NOMO-1 treated with dmso at 0.1 percent for 144 hours (cell line): ENCODE measurements at regions not wholly inside any gene's neighbourhood (a gene's known extent, or its start where the extent isn't known, plus 50 kb on each side); places are given as distances from the start of the nearest gene placed in this dataset.
"Not testable (repeated sequence)": the region's sequence is repeated elsewhere in the genome, so short reads cannot be mapped to it uniquely, and the experiment has no call there.

Experiments used
- DNase-seq: peaks from one replicate; lab custom pipeline; 2025; ENCODE audit not compliant: unreplicated experiment; lab: John Stamatoyannopoulos, UW

DNA sequence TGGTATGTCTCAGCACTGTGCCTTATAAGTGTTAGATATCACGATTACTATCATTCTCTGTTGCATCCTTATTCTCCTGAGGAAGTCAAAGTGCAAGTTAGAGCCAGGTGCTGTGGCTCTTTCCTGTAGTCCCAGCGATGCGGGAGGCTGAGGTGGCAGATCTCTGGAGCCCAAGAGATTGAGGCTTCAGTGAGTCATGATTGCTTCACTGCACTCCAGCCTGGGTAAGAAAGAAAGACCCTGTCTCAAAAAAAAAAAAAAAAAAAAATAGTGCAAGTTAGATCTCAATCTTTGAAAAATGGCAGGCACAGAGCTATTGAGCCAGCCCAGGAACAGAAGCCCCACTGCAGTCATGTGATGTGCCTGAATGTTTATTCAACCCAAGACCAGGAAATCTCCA lies 147.8 kb upstream of the POGK start:
- DNase-seq: no peak

GRCh38 chr1:166692346-166692745 lies 146.9 kb upstream of the POGK start:
- DNase-seq: no peak

DNA sequence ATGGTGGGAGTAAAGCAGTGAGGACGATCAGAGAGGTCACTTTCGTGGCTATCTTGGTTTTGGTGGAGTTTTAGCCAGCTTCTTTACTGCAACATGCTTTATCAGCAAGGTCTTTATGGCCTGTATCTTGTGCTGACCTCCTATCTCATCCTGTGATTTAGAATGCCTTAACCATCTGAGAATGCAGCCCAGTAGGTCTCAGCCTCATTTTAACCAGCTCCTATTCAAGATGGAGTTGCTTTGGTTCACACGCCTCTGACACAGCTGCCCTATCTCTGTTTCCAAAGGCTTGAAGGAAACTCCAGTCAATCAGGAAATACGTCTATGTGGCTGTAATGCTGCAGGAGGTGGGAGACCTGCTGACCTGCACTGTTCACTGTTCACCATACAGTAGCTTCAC lies 146.1 kb upstream of the POGK start:
- DNase-seq: no peak

- DNase-seq: no peak
These were observed 145.5 kb upstream of the POGK start for GRCh38 chr1:166693673-166694297.

DNA sequence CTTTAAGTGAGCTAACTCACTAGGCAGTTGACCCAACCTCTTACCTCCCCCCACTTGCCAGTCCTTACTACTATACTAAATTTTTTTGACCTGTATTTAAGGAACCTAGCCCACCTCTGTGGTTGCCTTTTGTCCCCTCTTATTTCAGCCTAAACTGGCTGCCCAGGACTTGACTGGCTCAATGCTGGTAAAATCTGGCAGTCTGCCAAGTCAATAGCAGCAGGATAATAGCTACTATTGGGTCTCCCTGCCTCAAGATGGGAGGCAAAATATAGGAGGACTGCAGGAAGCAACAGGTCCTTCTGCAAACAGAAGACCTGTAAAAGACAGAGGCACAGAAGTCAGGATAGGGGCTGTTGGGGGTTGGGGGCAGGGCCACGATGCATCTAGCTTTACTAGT lies 144.2 kb upstream of the POGK start:
- DNase-seq: no peak

DNA sequence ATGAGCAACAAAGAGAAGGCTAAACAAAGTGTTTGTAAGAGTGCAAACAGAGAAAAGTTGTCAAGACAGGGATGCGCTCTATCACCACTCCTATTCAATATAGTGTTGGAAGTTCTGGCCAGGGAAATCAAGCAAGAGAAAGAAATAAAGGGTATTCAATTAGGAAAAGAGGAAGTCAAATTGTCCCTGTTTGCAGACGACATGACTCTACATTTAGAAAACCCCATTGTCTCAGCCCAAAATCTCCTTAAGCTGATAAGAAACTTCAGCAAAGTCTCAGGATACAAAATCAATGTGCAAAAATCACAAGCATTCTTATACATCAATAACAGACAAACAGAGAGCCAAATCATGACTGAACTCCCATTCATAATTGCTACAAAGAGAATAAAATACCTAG lies 143.4 kb upstream of the POGK start:
- DNase-seq: not testable (repeated sequence)

- DNase-seq: no peak
These were observed 140.5 kb upstream of the POGK start for GRCh38 chr1:166698771-166699170.

- no peak for DNase-seq
These were observed 139.7 kb upstream of the POGK start for GRCh38 chr1:166699613-166700012.

- DNase-seq: no peak
These were observed 138.6 kb upstream of the POGK start for GRCh38 chr1:166700696-166701095.

- no peak for DNase-seq
These were observed 137.6 kb upstream of the POGK start for GRCh38 chr1:166701603-166702100.

- DNase-seq: no peak
These were observed 136.1 kb upstream of the POGK start for GRCh38 chr1:166703141-166703540.

DNA sequence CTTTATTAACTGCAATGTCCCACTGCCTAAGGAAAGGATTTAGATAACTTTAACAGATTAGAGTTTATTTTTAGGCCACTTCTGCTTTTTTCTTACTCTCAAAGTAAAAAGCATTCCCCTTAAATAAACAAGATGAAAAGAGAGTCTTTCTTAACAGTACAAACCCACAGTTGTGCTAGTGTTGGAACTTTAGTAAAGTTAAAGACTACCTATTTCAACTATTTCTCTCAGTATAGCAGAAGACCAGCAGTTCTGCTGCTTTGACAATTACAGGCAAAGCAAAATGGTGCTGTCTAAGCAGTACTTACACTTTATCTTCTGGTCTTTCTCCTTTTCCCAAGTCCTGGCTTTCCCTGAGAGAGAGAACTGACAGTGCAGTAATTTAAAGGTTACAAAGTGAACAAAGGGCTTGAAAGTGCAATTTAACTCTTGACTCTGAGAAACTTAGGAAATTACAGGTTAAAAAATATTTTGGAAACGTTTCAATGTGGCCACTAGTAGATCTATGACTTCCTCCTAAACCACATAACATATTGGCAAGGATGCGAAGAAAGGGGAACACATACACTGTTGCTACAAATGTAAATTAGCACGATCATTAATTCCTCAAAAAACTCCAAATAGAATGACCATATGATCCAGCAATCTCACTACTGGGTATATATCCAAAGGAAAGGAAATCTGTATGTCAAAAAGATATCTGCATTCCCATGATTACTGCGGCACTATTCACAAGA lies 135.4 kb upstream of the POGK start:
- DNase-seq: no peak

- DNase-seq: no peak
These were observed 133.6 kb upstream of the POGK start for GRCh38 chr1:166705376-166706289.

- no peak for DNase-seq
These were observed 122.7 kb upstream of the POGK start for GRCh38 chr1:166716620-166717019.

DNA sequence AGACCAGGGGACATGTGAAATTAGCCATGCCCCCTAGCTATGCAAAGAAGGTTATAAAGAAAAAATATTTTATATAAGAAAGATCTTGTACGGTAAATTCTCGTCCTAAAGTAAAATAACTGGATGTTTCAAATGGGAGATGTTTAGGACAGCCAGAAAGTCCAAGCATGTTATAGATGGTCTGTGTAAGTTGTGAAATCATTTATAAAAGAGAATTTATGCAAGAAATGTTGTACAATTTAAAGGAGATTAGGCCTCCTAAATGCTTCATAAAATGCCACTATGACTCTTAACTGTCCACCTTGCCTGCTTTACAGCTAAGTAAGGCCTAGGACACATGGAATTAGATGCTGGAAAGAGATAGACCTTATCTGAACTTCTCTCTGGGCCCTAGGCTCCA lies 118.1 kb upstream of the POGK start:
- DNase-seq: no peak

DNA sequence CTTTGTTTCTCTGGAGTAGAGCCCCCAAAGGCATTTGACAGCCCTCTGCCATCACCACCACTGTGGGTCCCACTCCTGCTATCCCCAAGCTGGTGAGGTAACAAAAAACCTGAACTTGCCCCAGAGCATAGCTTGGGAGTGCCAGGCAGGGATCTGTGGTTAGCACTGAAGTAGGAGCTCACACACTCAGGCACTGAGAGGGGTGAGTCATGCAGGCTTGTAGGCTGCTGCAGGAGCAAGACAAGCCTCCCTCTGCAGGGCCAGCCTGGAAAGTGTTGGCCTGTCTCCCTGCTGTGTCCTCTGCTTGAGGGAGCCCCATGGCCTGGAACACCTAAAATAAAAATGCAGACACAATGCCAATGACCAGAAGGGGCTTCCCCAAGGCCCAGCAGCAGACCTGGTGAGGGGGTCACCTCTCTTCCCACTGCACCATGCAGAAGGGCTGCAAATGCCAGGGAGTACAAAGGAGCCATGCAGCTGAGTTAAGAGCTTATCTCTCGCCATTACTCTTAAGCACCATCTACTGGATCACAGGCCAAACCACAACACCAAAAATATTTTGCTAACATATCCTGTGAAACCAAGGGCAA lies 108.9 kb upstream of the POGK start:
- no peak for DNase-seq

GRCh38 chr1:166738140-166738539 lies 101.1 kb upstream of the POGK start:
- DNase-seq: no peak

GRCh38 chr1:166738873-166739272 lies 100.4 kb upstream of the POGK start:
- no peak for DNase-seq

DNA sequence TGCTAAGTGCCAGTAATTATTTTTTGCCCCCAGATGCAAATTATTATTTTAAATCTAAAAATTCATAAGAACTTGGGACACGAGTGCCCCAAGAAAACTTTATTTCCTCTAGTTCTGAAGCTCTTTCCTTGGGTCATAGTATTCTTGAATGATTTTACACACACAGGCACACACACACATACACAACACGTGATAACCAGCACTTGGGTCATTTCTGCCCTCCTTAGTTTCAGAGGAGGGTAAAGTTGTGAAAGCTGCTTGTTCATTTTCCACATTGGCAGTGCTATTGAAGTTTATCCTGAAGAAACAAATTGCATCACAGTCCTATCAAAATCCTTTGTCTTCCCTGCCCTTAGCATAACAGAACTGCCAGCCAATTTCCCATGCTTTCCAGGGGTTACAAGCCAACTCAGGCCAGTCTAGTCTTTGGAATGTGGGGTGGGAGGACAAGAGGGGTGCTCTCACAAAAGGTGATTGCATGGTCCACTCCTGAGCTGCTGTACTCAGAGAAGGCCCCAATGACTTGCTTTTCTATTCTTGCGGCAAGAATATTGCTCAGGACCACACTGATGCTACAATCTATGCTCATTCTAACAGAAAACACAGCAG lies 98.5 kb upstream of the POGK start:
- DNase-seq: no peak

- DNase-seq: no peak
These were observed 76.0 kb upstream of the POGK start for GRCh38 chr1:166763318-166763717.

- no peak for DNase-seq
These were observed 72.3 kb upstream of the POGK start for GRCh38 chr1:166766942-166767341.
